ENCODE measurements at regions not wholly inside any gene's neighbourhood (a gene's known extent, or its start where the extent isn't known, plus 50 kb on each side); places are given as distances from the start of the nearest gene placed in this dataset.

GRCh38 chr11:71181566-71181965 is 70.8 kb downstream of the SHANK2 start:
- TF ChIP-seq, protein P1, sequence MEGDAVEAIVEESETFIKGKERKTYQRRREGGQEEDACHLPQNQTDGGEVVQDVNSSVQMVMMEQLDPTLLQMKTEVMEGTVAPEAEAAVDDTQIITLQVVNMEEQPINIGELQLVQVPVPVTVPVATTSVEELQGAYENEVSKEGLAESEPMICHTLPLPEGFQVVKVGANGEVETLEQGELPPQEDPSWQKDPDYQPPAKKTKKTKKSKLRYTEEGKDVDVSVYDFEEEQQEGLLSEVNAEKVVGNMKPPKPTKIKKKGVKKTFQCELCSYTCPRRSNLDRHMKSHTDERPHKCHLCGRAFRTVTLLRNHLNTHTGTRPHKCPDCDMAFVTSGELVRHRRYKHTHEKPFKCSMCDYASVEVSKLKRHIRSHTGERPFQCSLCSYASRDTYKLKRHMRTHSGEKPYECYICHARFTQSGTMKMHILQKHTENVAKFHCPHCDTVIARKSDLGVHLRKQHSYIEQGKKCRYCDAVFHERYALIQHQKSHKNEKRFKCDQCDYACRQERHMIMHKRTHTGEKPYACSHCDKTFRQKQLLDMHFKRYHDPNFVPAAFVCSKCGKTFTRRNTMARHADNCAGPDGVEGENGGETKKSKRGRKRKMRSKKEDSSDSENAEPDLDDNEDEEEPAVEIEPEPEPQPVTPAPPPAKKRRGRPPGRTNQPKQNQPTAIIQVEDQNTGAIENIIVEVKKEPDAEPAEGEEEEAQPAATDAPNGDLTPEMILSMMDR (conservative IDR thresholded peaks at IDR 0.05): no peak
- Histone ChIP-seq H3K27ac (ENCODE audit: low read depth, low read length) (no peak overlapping the region), H3K4me3 (ENCODE audit: low read length) (no peak overlapping the region), H3K27me3 (ENCODE audit: control insufficient read depth, insufficient read depth, low read length, poor library complexity, severe bottlenecking) (no peaks in the 10 kb centered on the region), H3K9me3 (ENCODE audit: control insufficient read depth, low read length) (peaks cover 12% of the 10 kb centered on the region), H3K9ac (ENCODE audit: extremely low read depth, low read length, poor library complexity, severe bottlenecking) (no peak overlapping the region), H3K36me3 (ENCODE audit: control insufficient read depth, insufficient read depth, low read length) (no peaks in the 10 kb centered on the region), H3K4me1 (ENCODE audit: control insufficient read depth, insufficient read depth, low read length) (no peaks in the 10 kb centered on the region)
- 94 to 97% methylated on average over 10 to 14 of the region's 14 CpGs for WGBS, 2 experiments (ENCODE audit: insufficient coverage in 1 of 2, insufficient read length in 1 of 2)
- peaks cover 10% of the 10 kb centered on the region for H3K36me3 Mint-ChIP-seq (ENCODE audit: low read depth)
- no peak overlapping the region for H3K4me3 Mint-ChIP-seq
- no peak overlapping the region for H3K27ac Mint-ChIP-seq
- H3K9me3 Mint-ChIP-seq: peaks cover 17% of the 10 kb centered on the region
- H3K4me1 Mint-ChIP-seq: peaks cover 21% of the 10 kb centered on the region
- H3K27me3 Mint-ChIP-seq (ENCODE audit: insufficient read depth): no peaks in the 10 kb centered on the region
- peak; percentile 45 for DNase-seq

DNA sequence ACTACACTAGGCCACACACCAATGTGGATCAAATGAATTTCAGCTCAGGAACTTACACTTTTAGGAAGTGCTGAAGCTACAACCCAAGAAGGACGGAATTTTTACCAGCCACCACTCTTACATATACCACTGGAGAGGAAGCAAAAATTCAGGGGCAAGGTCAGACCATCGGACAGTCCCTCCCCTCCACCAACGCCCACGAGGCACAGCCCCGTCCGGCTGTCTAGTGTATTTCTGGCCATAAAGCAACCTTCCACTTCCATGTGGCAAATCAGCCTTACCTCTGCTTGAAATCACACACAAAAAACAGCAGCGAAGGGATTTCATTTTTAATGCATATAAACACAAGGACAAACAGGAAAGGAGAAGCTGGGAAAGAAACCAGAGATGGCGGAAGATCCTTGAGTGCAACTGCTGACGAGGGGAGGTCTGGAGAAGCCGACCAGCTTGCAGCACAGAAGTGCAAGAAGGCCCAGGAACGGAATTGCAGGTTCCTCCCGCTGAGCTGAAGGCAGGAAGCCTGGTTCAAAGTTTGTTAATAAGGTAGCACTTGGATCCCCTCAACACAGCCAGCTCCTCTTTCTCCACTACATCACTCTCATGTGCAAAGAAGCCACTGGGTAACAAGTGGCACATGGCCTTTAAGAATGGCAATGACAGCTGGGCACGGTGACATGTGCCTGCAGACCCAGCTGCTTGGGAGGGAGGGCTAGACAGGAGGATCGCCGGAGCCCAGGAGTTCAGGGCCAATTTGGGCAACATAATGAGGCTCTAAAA is 71.5 kb downstream of the SHANK2 start:
- no peaks in the 10 kb centered on the region for H3K36me3 ChIP-seq (ENCODE audit: control insufficient read depth, insufficient read depth, low read length)
- no peak overlapping the region for H3K27ac ChIP-seq (ENCODE audit: low read depth, low read length)
- H3K9me3 Mint-ChIP-seq: peaks cover 23% of the 10 kb centered on the region
- TF ChIP-seq, protein P1 (conservative IDR thresholded peaks at IDR 0.05): no peak
- H3K4me1 Mint-ChIP-seq: peaks cover 21% of the 10 kb centered on the region
- DNase-seq: peak; percentile 30
- H3K9ac ChIP-seq (ENCODE audit: extremely low read depth, low read length, poor library complexity, severe bottlenecking): no peak overlapping the region
- H3K27me3 ChIP-seq (ENCODE audit: control insufficient read depth, insufficient read depth, low read length, poor library complexity, severe bottlenecking): no peaks in the 10 kb centered on the region
- peaks cover 12% of the 10 kb centered on the region for H3K36me3 Mint-ChIP-seq (ENCODE audit: low read depth)
- no peak overlapping the region for H3K4me3 Mint-ChIP-seq
- H3K4me3 ChIP-seq (ENCODE audit: low read length): no peak overlapping the region
- H3K27me3 Mint-ChIP-seq (ENCODE audit: insufficient read depth): no peaks in the 10 kb centered on the region
- 91 to 95% methylated on average over 4 to 15 of the region's 15 CpGs for WGBS, 2 experiments (ENCODE audit: insufficient coverage in 1 of 2, insufficient read length in 1 of 2)
- H3K4me1 ChIP-seq (ENCODE audit: control insufficient read depth, insufficient read depth, low read length): no peaks in the 10 kb centered on the region
- H3K9me3 ChIP-seq (ENCODE audit: control insufficient read depth, low read length): peaks cover 16% of the 10 kb centered on the region
- H3K27ac Mint-ChIP-seq: no peak overlapping the region

DNA sequence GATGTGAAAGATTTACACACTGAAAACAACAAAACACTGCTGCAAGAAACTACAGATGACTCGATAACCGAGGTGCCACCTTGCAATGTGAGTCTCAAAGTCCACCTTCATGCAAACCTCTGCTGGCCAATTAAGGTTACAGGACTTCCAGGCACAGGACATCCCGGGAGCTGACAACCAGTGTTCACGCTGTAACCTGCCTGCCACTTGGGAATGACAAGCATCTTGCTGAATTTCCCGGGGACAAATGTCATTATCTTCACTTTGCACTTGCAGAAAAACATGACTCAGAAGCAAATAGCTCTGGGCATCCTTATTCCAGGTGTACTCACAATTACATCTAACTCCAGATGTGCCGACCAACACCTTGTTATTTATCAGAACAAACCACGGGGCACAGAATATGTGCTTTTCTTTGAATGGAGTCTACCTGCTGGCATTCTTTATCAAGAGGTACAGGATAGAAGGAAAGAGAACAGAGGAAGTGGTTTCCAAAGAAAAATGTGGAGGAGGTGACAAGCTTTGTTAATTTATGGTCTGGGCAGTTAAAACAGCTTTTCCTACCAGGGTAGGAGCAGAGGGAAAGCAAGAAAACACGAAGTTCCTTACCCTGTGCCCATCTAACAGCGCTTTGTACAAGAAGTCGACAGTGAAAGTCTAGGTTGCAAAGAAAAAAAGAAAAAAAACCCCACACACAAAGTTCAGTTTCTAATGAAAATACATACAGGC is 72.3 kb downstream of the SHANK2 start:
- TF ChIP-seq, protein P1 (conservative IDR thresholded peaks at IDR 0.05): no peak
- H3K4me3 Mint-ChIP-seq: no peak overlapping the region
- peaks cover 24% of the 10 kb centered on the region for H3K4me1 Mint-ChIP-seq
- no peaks in the 10 kb centered on the region for H3K4me1 ChIP-seq (ENCODE audit: control insufficient read depth, insufficient read depth, low read length)
- H3K36me3 ChIP-seq (ENCODE audit: control insufficient read depth, insufficient read depth, low read length): no peaks in the 10 kb centered on the region
- H3K27ac Mint-ChIP-seq: no peak overlapping the region
- DNase-seq: peak; percentile 53
- WGBS, 2 experiments (ENCODE audit: insufficient coverage in 1 of 2, insufficient read length in 1 of 2): 72 to 90% methylated on average over 6 to 10 of the region's 10 CpGs
- peaks cover 16% of the 10 kb centered on the region for H3K9me3 ChIP-seq (ENCODE audit: control insufficient read depth, low read length)
- H3K27ac ChIP-seq (ENCODE audit: low read depth, low read length): no peak overlapping the region
- H3K36me3 Mint-ChIP-seq (ENCODE audit: low read depth): peaks cover 12% of the 10 kb centered on the region
- no peaks in the 10 kb centered on the region for H3K27me3 ChIP-seq (ENCODE audit: control insufficient read depth, insufficient read depth, low read length, poor library complexity, severe bottlenecking)
- H3K9ac ChIP-seq (ENCODE audit: extremely low read depth, low read length, poor library complexity, severe bottlenecking): no peak overlapping the region
- H3K4me3 ChIP-seq (ENCODE audit: low read length): no peak overlapping the region
- peaks cover 27% of the 10 kb centered on the region for H3K9me3 Mint-ChIP-seq
- no peaks in the 10 kb centered on the region for H3K27me3 Mint-ChIP-seq (ENCODE audit: insufficient read depth)
